ENCODE measurements at regions not wholly inside any gene's neighbourhood (a gene's known extent, or its start where the extent isn't known, plus 50 kb on each side); places are given as distances from the start of the nearest gene placed in this dataset.

GRCh38 chr10:131445623-131446022, 134.1 kb upstream of the TCERG1L start:
- TF ChIP-seq POLR2A (IDR thresholded peaks at IDR 0.05) (no peak), CTCF (IDR thresholded peaks at IDR 0.05) (no peak)

Measured in thyroid gland (tissue), 4 donors.